ENCODE measurements at regions not wholly inside any gene's neighbourhood (a gene's known extent, or its start where the extent isn't known, plus 50 kb on each side); places are given as distances from the start of the nearest gene placed in this dataset.

DNA sequence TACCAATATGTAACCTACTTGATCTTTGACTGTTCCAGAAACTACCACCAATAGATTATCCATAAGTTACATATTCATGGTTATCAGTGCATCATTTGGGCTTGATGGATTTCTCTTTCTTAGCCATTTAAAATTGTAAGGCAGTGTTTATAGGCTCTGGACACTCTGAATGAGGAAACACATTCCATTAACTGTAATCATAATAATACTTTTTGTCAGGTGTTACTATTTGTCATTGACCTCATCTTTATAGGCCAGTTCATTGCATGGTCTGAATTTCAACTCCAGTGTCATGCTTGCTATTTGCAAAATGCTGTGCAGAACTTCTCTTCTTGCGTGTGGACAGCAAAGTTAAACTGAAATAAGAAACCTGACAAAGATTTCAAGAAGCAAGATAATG lies 1340.2 kb upstream of the ZEB2 start:
- H3K27ac ChIP-seq (ENCODE audit: low read depth, low read length) = no peak overlapping the region
- 81 to 92% (median 82%) methylated on average over 1 of the region's 1 CpG for WGBS, 3 donors

DNA sequence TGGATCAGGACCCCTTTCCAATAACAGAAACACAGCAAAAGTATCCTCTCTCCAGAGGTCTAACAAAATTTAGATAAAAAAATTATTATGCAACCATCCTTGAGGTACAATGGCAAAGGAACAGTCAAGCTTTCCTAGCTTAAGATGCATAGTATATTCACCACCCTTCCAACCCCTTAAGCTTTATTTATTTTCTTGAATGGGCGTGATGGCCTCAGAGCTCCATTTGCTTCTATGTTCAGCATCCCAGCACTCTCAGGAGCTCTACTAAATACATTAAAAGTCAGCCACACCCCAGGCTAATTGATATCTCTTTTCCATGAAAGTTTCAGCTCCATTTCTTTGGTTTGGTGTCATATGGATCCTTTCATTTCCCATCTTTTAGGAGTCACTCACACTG lies 1335.2 kb upstream of the ZEB2 start:
- H3K27ac ChIP-seq (ENCODE audit: low read depth, low read length) = no peak overlapping the region
- 93 to 97% (median 94%) methylated on average over 1 of the region's 1 CpG for WGBS, 3 donors

DNA sequence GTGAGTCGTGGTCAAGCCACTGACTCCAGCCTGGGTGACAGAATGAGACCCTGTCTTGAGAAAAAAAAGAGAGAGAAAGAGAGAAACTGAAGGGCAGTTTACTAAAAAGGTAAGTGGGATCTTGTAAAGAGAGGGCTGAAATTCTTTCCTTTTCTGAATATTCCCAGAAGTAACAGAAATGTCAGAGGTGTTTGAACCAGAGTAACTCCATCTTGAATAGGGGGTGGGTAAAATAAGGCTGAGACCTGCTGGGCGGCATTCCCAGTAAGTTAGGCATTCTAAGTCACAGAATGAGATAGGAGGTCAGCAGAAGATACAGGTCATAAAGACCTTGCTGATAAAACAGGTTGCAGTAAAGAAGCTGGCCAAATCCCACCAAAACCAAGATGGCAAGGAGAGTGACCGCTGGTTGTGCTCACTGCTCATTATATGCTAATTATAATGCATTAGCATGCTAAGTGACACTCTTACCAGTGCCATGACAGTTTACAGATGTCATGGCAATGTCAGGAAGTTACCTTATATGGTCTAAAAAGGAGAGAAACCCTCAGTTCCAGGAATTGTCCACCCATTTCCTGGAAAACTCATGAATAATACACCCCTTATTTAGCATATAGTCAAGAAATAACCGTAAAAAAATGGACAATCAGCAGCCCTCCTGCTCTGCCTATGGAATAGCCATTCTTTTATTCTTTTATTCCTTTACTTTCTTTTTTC lies 1334.3 kb upstream of the ZEB2 start:
- 88 to 92% (median 91%) methylated on average over 4 of the region's 4 CpGs for WGBS, 3 donors

DNA sequence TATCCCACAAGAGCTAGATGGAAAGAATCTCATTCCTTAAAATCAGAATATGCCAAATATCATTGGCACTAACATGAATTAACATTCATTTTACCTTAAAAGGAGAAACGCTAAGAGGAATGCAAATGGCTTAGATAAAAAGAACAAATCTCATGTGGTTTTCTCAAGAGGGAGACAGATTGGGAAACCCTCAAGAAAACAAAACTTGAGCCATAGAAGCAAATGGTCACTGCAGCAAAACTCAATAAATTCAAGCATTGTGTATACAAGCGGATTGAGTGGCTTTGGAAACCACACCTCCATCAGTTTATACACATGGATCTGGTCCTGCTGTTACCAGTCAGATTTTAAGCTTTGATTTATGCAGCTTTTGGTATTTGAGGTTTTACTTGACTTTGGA lies 1331.8 kb upstream of the ZEB2 start:
- WGBS, 3 donors = 74 to 85% (median 78%) methylated on average over 2 of the region's 2 CpGs
- no peak overlapping the region for H3K27ac ChIP-seq (ENCODE audit: low read depth, low read length)

More for the DNA sequence above, 1334.3 kb upstream of the ZEB2 start:
- H3K27ac ChIP-seq (ENCODE audit: low read depth, low read length) = no peak overlapping the region

DNA sequence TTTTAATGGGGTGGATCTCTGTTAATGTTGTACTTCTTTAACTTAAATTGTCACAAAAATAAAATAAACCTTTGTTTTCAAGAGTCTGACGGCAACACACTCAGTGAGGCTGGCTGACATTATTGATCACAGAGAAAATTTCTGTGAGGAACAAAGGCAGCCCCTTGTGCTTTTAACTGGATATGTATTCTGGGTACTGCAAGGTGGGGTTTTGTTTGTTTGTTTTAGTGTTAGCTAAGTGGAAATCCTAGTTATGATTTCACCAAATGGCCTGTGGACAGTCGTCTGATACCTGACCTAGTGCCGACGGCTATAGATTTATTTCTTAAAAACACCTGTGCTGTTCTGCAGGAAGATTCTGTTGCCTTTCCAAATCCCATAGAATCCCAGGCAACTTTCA lies 1329.5 kb upstream of the ZEB2 start:
- H3K27ac ChIP-seq (ENCODE audit: low read depth, low read length) = no peak overlapping the region
- 77 to 93% (median 90%) methylated on average over 4 of the region's 4 CpGs for WGBS, 3 donors

DNA sequence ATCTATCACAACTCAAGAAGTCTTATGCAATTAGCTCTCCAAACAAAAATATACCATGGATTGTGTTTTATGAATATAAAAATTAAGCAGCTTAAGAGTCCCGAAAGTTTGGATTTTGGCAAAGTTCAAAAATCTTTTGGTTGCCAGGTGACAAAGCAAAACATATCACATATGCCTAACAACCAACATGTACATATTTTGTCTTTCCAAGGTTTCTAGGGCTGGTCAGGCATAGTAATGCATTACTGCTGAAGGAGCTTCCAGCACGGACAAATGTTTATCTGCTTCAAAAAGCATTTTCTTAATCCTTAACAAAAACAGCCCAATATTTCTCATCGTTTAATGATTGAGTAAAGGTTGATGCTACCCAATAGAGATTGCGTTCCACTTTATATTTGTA lies 1327.1 kb upstream of the ZEB2 start:
- WGBS, 3 donors = 53 to 81% (median 61%) methylated on average over 4 of the region's 4 CpGs
- no peak overlapping the region for H3K27ac ChIP-seq (ENCODE audit: low read depth, low read length)

DNA sequence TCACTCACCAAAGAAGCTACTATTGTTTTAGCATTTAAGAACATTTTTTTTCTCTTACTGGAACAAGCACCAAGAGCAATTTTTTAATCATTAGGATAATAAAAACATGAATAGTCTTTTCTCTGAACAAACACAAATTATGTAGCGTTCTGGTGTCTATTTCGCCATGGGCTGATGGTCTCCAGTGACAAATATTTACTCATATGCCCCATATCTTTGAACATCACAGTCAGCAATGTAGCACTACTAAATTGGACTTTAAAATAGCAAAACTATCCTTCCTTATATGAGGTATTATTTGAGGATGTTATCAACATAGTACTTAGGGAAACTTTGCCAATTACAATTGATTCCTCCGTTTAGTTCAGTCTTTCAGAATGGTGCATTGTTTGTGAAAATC lies 1326.0 kb upstream of the ZEB2 start:
- 62 to 81% (median 71%) methylated on average over 3 of the region's 3 CpGs for WGBS, 3 donors
- H3K27ac ChIP-seq (ENCODE audit: low read depth, low read length) = no peak overlapping the region

DNA sequence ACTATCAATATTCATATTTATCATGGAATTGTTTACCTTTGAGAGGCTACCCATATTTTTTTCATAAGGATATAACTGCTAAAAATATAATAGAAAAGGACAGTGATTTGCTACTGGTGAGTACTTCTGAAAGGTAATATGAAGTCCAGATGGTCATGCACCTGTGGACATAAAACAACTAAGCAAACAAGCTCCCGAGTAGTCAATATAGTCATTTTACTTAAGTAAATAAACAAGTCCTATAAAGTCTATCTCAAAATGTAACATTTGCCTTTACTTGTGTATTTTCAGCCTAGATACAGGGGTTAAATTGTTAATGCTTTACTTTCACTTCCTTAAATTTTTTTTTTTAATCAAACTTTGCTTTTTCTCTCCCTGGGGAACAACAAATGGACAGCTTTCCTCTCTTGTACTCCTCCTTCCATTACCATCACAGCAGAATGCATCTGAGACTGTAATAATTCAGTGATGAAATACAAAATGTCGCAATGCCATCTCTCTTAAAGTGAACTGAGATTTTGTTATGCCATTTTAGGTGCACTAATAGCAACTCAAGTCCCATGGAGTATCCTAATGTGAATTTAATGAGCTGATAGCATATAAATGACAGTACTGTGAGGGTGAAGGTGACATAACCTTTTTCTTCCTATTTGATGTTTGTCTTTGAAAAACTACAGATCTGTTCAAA lies 1325.4 kb upstream of the ZEB2 start:
- no peak overlapping the region for H3K27ac ChIP-seq (ENCODE audit: low read depth, low read length)
- 50 to 69% (median 69%) methylated on average over 2 of the region's 2 CpGs for WGBS, 3 donors

DNA sequence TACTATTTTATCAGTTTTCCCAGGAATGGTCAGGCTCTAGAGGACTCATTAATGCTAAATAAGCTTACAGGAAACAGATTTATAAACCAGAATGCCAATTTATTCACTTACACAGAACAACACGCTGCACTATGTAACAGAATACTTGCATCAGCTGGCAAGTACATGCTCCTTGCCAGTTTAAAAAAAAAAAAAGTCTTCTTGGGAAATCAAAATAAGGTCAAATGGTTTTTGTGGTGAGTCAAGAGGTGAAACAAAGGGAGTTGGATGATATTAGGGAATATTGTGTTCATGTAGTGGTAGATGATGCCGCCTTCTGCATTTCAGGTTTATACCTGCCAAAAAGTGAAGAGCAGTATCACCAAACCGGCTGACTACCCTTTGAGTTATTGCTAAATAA lies 1322.1 kb upstream of the ZEB2 start:
- WGBS, 3 donors = 75 to 80% (median 78%) methylated on average over 3 of the region's 3 CpGs
- H3K27ac ChIP-seq (ENCODE audit: low read depth, low read length) = no peak overlapping the region

DNA sequence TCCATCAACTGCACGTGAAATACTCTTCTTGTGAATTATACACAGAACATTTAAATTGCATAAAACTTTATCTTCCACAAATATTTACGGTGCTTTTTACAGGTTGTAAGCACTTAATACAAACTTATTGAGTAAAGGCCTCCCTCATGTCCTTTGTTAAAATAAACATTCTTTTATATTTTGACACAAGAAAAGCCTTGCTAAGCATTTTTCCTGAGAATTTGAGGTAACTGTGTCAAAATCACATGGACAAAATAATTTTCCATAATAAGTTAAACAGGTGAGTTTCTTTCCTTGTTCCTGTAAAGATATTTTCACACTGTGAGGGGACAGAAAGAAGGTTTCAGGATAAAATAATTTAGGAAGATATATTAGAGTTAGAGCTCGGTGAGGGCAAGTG lies 1317.1 kb upstream of the ZEB2 start:
- no peak overlapping the region for H3K27ac ChIP-seq (ENCODE audit: low read depth, low read length)
- 58 to 87% (median 82%) methylated on average over 3 of the region's 3 CpGs for WGBS, 3 donors

DNA sequence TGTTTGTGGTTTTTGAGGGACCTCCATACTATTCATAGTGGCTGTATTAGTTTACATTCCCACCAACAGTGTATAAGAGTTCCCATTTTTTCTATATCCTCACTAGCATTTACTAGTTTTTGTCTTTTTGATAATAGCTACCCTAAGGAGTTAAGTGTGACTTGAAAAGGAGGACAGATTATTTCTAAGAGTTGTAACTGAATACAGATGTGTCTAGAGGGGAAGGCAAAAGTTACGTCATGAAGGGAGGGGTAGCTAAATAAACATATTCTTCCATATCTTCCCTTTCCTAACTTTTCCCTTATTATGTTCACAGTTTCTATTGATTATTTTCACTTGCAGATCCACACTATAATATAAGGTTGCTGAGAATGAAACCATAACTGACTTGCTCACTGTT lies 1315.7 kb upstream of the ZEB2 start:
- H3K27ac ChIP-seq (ENCODE audit: low read depth, low read length) = no peak overlapping the region
- 74 to 80% (median 79%) methylated on average over 1 of the region's 1 CpG for WGBS, 3 donors

DNA sequence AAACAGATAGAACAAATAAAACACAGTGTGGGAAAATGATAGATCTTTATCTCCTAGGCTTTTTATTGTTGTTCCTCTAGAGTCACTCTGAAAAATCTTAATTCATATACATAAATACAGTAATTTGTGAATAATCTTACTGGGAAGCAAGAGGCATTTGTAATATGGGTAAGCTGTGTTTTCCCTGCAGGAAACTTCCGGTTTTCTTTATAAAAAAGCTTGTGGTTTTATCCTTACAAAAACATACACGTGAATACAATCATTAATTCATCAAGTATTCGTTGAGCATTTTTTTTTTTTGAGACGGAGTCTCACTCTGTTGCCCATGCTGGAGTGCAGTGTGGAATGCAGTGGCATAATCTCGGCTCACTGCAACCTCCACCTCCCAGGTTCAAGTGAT lies 1312.8 kb upstream of the ZEB2 start:
- no peak overlapping the region for H3K27ac ChIP-seq (ENCODE audit: low read depth, low read length)
- 87 to 93% (median 88%) methylated on average over 5 of the region's 5 CpGs for WGBS, 3 donors

DNA sequence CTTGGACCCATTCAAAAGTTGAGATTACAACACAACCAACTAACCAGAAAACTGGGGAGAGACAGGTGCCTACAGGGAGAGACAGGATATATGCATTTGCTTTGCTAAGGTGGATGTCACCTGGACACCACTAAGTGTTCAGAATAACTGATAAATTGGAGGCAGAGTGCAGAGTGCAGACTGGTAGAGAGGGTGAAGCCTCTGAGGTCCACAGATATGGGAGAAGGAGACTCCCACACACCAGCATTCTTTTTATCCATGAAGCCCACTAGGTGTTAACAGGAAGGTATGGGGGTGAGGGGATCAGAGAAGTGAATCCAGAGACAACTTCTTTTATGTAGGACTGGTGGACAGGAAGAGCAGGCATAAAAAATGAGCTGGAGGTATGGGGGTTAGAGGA lies 1310.0 kb upstream of the ZEB2 start:
- no peak overlapping the region for H3K27ac ChIP-seq (ENCODE audit: low read depth, low read length)

DNA sequence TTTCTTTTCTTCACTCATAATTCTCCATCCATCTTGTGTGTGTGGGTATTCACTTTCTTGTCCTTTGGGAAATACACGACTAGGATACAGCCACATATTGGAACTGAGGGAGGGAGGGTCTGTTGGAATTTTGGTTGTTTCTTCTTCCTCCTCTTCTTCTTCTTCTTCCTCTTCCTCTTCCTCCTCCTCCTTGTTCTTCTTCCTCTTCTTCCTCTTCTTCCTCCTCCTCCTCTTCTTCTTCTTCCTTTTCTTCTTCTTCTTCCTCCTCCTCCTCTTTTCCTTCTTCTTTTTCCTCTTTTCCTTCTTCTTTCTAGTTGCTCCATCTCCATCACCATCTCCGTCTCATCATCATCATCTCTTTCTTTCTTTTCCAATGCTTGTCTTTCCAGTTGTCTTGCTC lies 1307.3 kb upstream of the ZEB2 start:
- WGBS, 3 donors = 87 to 93% (median 92%) methylated on average over 2 of the region's 2 CpGs
- H3K27ac ChIP-seq (ENCODE audit: low read depth, low read length) = no peak overlapping the region

DNA sequence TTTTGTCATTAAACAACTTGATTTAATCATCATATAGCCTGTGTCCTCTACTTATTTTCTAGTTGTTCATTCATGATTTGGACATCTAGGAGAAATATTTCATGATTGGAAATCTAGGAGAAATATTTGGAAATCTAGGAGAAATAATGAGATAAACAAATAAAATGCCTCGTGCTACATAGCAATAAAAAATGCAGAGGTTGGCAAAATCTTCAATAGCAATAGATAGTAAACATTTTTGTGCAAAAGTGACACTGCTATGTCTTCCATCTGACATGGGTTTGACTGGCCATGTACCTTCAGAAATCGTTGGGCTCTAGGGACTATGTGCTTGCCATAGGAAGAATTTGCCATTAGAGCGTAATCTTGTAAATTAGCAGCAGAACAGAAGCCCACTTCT lies 1304.5 kb upstream of the ZEB2 start:
- WGBS, 3 donors = 87 to 89% (median 88%) methylated on average over 3 of the region's 3 CpGs
- H3K27ac ChIP-seq (ENCODE audit: low read depth, low read length) = no peak overlapping the region

DNA sequence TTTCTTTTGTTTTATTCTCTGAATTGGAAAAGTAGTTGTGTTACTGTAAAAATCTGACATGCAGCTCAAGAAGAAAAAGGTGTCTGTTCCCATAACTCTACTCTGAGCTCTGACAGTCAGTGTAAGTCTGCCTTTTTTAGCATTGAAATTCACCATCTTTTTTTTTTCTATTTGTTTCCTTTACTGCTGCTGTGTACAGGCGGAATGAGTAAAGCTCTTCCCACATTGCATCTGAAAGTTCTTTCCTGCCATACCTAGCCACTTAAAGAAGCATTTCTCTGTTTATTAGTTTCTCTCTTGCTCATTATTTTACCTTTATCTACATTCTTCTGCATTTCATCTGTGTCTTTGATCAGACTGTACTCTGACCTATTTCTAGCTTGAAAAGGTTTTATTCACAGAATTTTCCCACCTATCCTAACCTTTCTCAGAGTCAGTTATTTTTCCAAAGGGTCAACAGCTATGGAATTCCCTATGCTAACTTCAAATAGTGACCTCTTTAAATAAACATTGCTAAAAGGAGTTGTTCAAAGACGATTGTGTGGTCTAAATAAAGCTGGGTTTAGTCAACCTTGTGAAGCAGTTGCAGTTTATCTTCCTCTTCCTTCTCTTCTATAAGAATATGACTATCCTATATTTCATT lies 1303.1 kb upstream of the ZEB2 start:
- no peak overlapping the region for H3K27ac ChIP-seq (ENCODE audit: low read depth, low read length)
- 41 to 68% (median 52%) methylated on average over 2 of the region's 2 CpGs for WGBS, 3 donors

DNA sequence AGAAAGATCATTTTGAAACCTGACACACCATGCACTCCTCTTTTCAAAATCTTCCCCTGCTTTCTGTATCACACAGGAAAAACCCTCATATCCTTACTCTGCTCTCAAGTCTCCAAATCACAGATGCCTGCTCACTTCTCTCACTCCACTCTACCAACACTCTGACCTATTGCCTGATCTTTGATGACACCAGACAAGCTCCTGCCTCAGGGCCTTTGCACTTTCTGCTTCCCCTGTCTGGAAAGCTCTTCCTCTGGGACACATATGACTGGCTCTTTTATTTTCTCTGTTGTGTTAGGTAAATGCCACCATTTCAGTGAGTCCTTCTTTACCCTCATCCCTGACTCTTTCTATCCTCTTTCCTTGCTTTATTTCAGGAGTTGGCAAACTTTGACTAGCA lies 1300.7 kb upstream of the ZEB2 start:
- no peak overlapping the region for H3K27ac ChIP-seq (ENCODE audit: low read depth, low read length)

DNA sequence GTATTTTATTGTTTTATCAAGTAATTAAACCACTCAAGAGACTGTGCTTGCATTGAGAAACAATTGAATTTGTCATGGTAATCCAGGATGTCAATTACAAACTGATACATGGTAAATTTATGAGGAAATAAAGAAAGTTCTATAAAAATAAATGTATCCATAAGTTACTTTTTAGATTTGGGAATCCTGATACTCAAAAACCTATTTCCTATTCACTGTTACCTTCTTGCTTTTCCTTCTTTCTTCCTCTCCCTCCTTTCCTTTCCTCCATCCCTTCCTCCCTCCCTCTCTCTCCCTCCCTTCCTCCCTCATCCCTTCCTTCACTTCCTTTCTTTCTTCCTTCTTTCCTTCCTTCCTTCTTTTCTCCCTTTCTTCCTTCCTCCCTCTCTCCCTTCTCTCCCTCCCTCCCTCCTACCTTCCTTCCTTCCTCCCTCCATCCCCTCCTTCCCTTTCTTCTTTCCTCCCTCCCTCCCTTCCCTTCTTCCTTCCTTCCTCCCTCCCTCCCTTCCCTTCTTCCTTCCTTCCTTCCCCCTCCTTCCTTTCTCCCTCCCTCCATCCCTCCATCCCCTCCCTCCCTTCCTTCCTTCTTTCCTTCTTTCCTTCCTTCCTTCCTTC lies 1299.1 kb upstream of the ZEB2 start:
- H3K27ac ChIP-seq (ENCODE audit: low read depth, low read length) = no peak overlapping the region

DNA sequence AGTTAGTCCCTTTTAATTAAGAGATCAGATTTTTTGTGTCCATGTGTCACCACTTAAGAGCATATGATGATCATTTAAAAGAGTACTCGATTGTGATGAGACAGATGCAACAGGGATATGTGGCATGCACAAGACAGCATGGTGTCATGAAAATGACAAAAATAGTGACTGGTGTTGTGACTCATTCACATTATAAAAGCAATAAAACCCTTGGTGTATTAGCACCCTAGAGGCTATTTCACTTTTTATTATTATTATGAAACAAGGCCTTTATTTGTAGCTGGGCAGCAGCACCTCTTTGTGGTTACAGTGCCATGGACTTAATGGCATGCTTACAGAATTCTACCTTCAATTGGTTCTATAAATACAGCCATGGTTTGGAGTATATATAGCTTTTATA lies 1296.0 kb upstream of the ZEB2 start:
- H3K27ac ChIP-seq (ENCODE audit: low read depth, low read length) = no peak overlapping the region
- WGBS, 3 donors = 71 to 85% (median 76%) methylated on average over 1 of the region's 1 CpG

DNA sequence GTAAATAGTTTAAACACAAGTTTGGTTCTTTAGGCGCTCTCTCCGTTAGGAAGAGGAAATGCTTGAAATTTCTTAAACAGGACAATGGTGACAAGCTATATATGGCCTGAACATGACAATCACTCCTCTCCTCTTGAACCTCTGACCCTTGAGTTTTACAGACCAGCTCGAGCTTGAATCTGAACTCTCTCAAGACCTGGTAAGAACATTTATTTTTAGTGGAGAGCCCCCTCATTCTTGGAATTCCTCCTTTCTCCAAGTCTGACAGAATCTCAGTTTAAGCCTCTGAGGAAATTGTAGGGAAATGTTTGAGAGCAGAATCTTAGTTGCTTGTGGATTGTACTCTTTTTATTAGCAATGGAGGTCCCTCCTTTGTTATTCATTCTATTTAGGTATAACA lies 1293.6 kb upstream of the ZEB2 start:
- H3K27ac ChIP-seq (ENCODE audit: low read depth, low read length) = no peak overlapping the region
- 57 to 69% (median 58%) methylated on average over 3 of the region's 3 CpGs for WGBS, 3 donors

Measured in adipose tissue (tissue), 3 donors.